Suprapubic skin (tissue), 4 donors: ENCODE measurements at regions not wholly inside any gene's neighbourhood (a gene's known extent, or its start where the extent isn't known, plus 50 kb on each side); places are given as distances from the start of the nearest gene placed in this dataset.
A peak's percentile ranks its signal among the peaks of the same experiment; 100 is the strongest.

ENCODE experiments used
- DNase-seq, 2 donors: peaks; one replicate each; pipeline ENCODE4 v3.0.0-alpha.2; 2019; ENCODE audit warnings: low spot score in 2 of 2
- H3K27ac ChIP-seq: fragments of 200-600 bp; sonication (generic); one replicate; pipeline ENCODE4 v1.5.1; 2019
- H3K27me3 ChIP-seq: fragments of 200-600 bp; sonication (generic); one replicate; pipeline ENCODE4 v1.5.1; 2019
- H3K36me3 ChIP-seq: fragments of 200-600 bp; sonication (generic); one replicate; pipeline ENCODE4 v1.5.1; 2019
- H3K4me1 ChIP-seq: fragments of 200-600 bp; sonication (generic); one replicate; pipeline ENCODE4 v1.5.1; 2019
- H3K4me3 ChIP-seq: fragments of 200-600 bp; sonication (generic); one replicate; pipeline ENCODE4 v1.5.1; 2019; ENCODE audit warnings: mild to moderate bottlenecking
- H3K9me3 ChIP-seq: fragments of 200-600 bp; sonication (generic); one replicate; pipeline ENCODE4 v1.5.1; 2019
- EP300 ChIP-seq: sonication (generic); formaldehyde crosslinking; IDR thresholded peaks from one replicate; pipeline ENCODE4 v1.6.1; 2017; ENCODE audit warnings: antibody characterized with exemption
- POLR2A ChIP-seq, 2 donors: fragments of 450-650 bp; IDR thresholded peaks; one replicate each; pipeline ENCODE4 v1.6.1; 2017; ENCODE audit warnings: antibody characterized with exemption in 2 of 2, mild to moderate bottlenecking in 2 of 2, moderate library complexity in 2 of 2
- POLR2AphosphoS5 ChIP-seq, 3 donors: sonication (generic); formaldehyde crosslinking; IDR thresholded peaks; one replicate each; pipeline ENCODE4 v1.6.1; 2017; ENCODE audit warnings: antibody characterized with exemption in 3 of 3
- WGBS: methylation state at CpG from one replicate; pipeline ENCODE4 v1.1.5; 2018; 5-methylcytosine and 5-hydroxymethylcytosine counted together
- TF ChIP-seq, protein P1 (sequence below), 2 donors: fragments of 200-600 bp in 1 of 2; fragments of 450-650 bp in 1 of 2; sonication (generic) in 1 of 2; IDR thresholded peaks; one replicate each; pipeline ENCODE4 v1.5.1; 2016 to 2019; ENCODE audit warnings: antibody characterized with exemption in 2 of 2, mild to moderate bottlenecking in 1 of 2, moderate library complexity in 1 of 2

DNA sequence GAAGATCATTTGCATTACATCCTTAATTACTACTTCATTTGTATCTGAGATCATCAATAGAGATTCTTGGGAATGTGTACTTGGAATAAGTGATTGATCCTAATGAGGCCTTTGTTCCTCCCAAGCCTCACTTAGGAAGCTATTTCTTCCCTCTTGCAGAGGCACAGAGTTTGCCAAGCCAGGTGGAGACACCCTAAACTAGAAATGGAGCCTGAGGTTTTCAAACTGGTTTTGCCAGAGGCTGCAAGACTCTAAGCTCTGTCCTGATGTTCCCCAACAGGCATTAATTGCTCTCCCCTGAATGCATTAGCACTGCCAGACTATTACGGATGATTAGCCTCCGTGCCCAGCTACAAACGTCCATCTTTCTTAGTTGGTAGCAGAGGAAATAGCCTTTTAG is 125.2 kb upstream of the LGALSL start:
- no peak for DNase-seq
- H3K27ac ChIP-seq: peak overlapping the region; percentile 73
- no peaks in the 10 kb centered on the region for H3K9me3 ChIP-seq
- H3K4me1 ChIP-seq: peaks cover 46% of the 10 kb centered on the region
- H3K4me3 ChIP-seq: no peak overlapping the region
- 71% methylated on average over 3 of the region's 3 CpGs for WGBS
- no peaks in the 10 kb centered on the region for H3K36me3 ChIP-seq
- TF ChIP-seq, protein P1, sequence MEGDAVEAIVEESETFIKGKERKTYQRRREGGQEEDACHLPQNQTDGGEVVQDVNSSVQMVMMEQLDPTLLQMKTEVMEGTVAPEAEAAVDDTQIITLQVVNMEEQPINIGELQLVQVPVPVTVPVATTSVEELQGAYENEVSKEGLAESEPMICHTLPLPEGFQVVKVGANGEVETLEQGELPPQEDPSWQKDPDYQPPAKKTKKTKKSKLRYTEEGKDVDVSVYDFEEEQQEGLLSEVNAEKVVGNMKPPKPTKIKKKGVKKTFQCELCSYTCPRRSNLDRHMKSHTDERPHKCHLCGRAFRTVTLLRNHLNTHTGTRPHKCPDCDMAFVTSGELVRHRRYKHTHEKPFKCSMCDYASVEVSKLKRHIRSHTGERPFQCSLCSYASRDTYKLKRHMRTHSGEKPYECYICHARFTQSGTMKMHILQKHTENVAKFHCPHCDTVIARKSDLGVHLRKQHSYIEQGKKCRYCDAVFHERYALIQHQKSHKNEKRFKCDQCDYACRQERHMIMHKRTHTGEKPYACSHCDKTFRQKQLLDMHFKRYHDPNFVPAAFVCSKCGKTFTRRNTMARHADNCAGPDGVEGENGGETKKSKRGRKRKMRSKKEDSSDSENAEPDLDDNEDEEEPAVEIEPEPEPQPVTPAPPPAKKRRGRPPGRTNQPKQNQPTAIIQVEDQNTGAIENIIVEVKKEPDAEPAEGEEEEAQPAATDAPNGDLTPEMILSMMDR (IDR thresholded peaks at IDR 0.05): no peak
- TF ChIP-seq POLR2AphosphoS5 (IDR thresholded peaks at IDR 0.05) (no peak), POLR2A (IDR thresholded peaks at IDR 0.05) (no peak), EP300 (no peak)
- no peaks in the 10 kb centered on the region for H3K27me3 ChIP-seq

DNA sequence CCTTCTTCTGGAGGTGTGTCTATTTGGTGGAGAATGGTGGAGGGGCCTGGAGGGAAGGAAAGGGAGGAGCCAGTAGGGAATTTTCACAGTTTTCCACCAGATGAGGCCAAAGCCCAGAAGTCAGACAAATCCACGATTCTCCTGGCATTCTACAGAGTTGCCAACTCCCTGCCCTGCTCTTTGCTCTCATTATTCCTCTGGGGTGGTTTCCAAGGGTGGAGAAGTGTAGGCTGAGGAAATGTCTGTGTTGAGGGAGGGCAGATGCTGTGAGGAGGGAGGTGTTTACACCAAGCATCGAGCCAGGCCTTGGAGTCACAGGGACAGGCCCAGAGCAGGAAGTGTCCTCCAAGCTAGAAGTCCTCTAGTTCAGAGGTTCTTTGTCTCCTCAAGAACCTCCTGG is 124.1 kb upstream of the LGALSL start:
- peak in 1 of 2 donors; percentile 73 for DNase-seq
- Histone ChIP-seq H3K27ac (peak overlapping the region; percentile 73), H3K27me3 (no peaks in the 10 kb centered on the region), H3K9me3 (no peaks in the 10 kb centered on the region), H3K36me3 (no peaks in the 10 kb centered on the region), H3K4me1 (peaks cover 46% of the 10 kb centered on the region), H3K4me3 (no peak overlapping the region)
- 0% methylated on average over 2 of the region's 2 CpGs for WGBS
- TF ChIP-seq POLR2AphosphoS5 (IDR thresholded peaks at IDR 0.05): no peak
- TF ChIP-seq POLR2A (IDR thresholded peaks at IDR 0.05): no peak
- TF ChIP-seq, protein P1 (IDR thresholded peaks at IDR 0.05): no peak
- TF ChIP-seq EP300: no peak

DNA sequence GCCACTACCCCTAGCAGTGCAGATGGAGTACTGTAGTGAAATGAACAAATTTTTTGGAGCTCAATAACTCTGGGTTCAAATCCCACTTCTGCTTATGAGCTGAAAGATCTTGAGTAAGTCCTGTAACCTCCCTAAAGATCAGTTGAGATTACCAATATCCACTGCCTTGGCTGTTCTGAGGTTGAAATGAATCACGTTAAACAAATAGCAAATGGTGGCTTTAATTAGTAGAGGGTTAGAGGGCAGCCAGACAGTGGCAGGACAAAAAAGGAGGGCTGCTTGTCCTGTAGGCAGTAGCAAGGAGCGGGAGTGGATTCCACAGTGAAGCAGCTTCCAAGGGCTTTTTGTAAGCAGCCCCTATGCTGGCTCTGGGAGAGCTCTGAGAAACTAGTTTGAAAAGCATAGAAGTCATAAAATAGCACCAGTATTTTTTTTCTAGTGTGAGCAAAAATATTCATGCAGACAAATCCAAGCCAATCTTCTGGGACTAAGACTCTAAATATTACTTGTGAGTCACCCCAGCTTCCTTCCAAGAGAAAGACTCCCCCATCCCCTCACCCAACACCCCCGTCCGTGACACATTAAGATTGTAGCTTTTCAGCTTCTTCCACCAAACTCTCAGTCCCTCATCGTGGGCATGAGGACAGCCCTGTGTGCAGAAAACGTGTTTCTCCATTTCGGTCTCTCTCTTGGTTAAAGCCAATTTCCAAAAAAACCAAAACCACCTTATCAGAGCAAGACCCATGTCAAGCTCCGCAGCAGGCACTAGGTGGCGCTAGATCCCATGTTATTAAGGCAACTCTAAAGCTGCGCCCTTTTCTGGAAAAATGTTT is 123.5 kb upstream of the LGALSL start:
- H3K9me3 ChIP-seq: no peaks in the 10 kb centered on the region
- TF ChIP-seq EP300: no peak
- no peak for TF ChIP-seq POLR2A (IDR thresholded peaks at IDR 0.05)
- no peak for TF ChIP-seq POLR2AphosphoS5 (IDR thresholded peaks at IDR 0.05)
- TF ChIP-seq, protein P1 (IDR thresholded peaks at IDR 0.05): peak; percentile 82 to 95
- WGBS: 6% methylated on average over 10 of the region's 10 CpGs
- no peaks in the 10 kb centered on the region for H3K27me3 ChIP-seq
- H3K4me3 ChIP-seq: peak overlapping the region; percentile 21
- peak overlapping the region; percentile 73 for H3K27ac ChIP-seq
- peak; percentile 84 to 85 for DNase-seq
- no peaks in the 10 kb centered on the region for H3K36me3 ChIP-seq
- H3K4me1 ChIP-seq: peaks cover 46% of the 10 kb centered on the region

DNA sequence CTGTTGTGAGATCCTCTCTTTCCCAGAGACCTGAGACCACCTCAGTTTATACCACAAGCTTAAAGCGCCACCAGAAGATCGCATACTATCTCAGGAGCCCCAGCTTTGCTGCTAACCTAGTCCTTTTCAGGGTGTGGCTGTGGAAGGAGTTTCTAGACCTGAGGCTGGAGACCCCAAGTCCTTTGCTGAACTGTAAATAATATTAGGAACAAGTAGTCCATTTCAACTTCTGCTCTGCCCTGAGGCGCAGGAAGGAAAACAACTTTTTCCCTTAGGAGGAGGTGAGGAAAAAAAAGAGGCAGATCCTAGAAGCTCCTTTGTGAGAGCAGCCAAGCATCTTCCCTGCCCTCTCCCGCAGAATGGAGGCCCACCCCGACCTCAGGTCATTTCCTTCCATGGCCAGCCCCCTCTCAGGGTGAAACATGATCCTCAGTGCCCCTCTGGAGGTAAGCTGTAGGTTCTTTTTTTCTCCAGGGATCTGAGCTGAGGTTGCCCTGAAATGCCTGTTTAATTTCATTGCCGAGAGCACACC is 122.8 kb upstream of the LGALSL start:
- Histone ChIP-seq H3K4me3 (peak overlapping the region; percentile 21), H3K27ac (peak overlapping the region; percentile 73), H3K9me3 (no peaks in the 10 kb centered on the region), H3K27me3 (no peaks in the 10 kb centered on the region), H3K36me3 (no peaks in the 10 kb centered on the region), H3K4me1 (peaks cover 46% of the 10 kb centered on the region)
- no peak for TF ChIP-seq EP300
- TF ChIP-seq POLR2AphosphoS5 (IDR thresholded peaks at IDR 0.05): no peak
- no peak for TF ChIP-seq POLR2A (IDR thresholded peaks at IDR 0.05)
- TF ChIP-seq, protein P1 (IDR thresholded peaks at IDR 0.05): no peak
- 45% methylated on average over 6 of the region's 6 CpGs for WGBS
- DNase-seq: peak in 1 of 2 donors; percentile 56
